ENCODE measurements at regions not wholly inside any gene's neighbourhood (a gene's known extent, or its start where the extent isn't known, plus 50 kb on each side); places are given as distances from the start of the nearest gene placed in this dataset.
"Not testable (repeated sequence)": the region's sequence is repeated elsewhere in the genome, so short reads cannot be mapped to it uniquely, and the experiment has no call there.

DNA sequence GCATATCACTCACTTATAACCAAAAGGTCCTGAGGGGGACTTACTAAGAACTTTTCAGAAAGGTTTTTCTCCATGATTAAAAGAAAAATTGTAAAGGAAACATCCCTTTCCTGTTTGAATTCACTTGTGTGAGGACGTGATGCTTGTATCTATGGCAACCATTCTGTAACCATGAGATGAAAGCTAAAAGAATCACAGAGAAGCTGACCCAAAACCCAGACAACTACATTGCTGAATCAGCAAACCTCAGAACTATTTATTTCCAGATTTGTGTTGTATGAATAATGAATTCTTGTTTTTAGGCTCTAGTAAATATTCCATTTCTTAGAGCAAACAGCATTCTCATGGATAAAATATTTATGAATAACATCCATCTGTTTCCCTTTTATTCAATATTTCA, 91.2 kb downstream of the RCHY1 start:
- no peak for DNase-seq
- intact Hi-C loops (cut with micrococcal nuclease): no loop called here
- H3K27ac ChIP-seq (replicated peaks): no peak overlapping the region
- TF ChIP-seq, protein P1, sequence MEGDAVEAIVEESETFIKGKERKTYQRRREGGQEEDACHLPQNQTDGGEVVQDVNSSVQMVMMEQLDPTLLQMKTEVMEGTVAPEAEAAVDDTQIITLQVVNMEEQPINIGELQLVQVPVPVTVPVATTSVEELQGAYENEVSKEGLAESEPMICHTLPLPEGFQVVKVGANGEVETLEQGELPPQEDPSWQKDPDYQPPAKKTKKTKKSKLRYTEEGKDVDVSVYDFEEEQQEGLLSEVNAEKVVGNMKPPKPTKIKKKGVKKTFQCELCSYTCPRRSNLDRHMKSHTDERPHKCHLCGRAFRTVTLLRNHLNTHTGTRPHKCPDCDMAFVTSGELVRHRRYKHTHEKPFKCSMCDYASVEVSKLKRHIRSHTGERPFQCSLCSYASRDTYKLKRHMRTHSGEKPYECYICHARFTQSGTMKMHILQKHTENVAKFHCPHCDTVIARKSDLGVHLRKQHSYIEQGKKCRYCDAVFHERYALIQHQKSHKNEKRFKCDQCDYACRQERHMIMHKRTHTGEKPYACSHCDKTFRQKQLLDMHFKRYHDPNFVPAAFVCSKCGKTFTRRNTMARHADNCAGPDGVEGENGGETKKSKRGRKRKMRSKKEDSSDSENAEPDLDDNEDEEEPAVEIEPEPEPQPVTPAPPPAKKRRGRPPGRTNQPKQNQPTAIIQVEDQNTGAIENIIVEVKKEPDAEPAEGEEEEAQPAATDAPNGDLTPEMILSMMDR (IDR thresholded peaks at IDR 0.05; ENCODE audit: borderline replicate concordance): no peak
- no peaks in the 10 kb centered on the region for H3K9me3 ChIP-seq (replicated peaks)
- no peaks in the 10 kb centered on the region for H3K36me3 ChIP-seq
- H3K4me3 ChIP-seq: no peak overlapping the region
- H3K27me3 ChIP-seq (ENCODE audit: low read depth): no peaks in the 10 kb centered on the region
- no peaks in the 10 kb centered on the region for H3K4me1 ChIP-seq

DNA sequence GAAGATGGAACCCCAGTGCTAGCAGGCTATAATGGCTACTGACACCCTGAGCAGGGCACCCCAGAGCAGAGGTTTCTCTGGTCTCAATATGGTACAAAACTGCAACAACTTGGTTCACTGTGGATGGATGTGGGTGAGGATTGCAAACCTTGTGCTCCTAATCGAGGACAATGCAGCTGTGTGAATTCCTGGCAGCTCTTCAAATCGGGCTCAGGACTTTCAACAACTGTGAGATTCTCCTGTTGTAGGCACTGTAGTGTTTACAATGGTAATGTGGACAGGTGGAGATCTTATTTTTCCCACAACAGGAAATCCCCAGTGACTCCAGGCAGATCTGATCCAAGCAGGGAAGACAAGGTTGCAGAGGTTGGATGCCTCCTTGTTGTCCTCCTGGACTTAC, 101.5 kb downstream of the RCHY1 start:
- no peak for DNase-seq
- no peaks in the 10 kb centered on the region for H3K36me3 ChIP-seq
- TF ChIP-seq, protein P1 (IDR thresholded peaks at IDR 0.05; ENCODE audit: borderline replicate concordance): no peak
- intact Hi-C loops (cut with micrococcal nuclease): no loop called here
- H3K4me1 ChIP-seq: no peaks in the 10 kb centered on the region
- H3K27me3 ChIP-seq (ENCODE audit: low read depth): no peaks in the 10 kb centered on the region
- H3K4me3 ChIP-seq: no peak overlapping the region
- peaks cover 32% of the 10 kb centered on the region for H3K9me3 ChIP-seq (replicated peaks)
- H3K27ac ChIP-seq (replicated peaks): no peak overlapping the region

DNA sequence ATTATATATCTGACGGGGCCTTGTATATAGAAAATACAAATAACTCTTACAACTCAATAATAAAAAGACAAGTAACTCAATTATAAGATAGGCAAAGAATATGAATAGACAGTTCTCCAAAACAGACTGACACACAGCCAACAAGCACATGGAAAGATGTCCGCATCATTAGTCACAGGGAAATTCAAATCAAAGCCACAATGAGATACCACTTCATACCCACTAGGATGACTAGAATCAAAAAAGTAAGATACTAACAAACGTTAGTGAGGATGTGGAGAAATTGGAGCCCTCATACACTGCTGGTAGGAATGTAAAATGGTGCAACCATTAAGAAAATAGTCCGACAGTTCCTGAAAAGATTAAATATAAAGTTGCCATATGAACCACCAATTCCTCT, 115.7 kb downstream of the RCHY1 start:
- Histone ChIP-seq H3K4me1 (no peaks in the 10 kb centered on the region), H3K27me3 (ENCODE audit: low read depth) (no peaks in the 10 kb centered on the region), H3K36me3 (no peaks in the 10 kb centered on the region), H3K9me3 (replicated peaks) (no peaks in the 10 kb centered on the region), H3K27ac (replicated peaks) (no peak overlapping the region), H3K4me3 (no peak overlapping the region)
- DNase-seq: no peak
- intact Hi-C loops (cut with micrococcal nuclease): no loop called here
- TF ChIP-seq, protein P1 (IDR thresholded peaks at IDR 0.05; ENCODE audit: borderline replicate concordance): no peak

DNA sequence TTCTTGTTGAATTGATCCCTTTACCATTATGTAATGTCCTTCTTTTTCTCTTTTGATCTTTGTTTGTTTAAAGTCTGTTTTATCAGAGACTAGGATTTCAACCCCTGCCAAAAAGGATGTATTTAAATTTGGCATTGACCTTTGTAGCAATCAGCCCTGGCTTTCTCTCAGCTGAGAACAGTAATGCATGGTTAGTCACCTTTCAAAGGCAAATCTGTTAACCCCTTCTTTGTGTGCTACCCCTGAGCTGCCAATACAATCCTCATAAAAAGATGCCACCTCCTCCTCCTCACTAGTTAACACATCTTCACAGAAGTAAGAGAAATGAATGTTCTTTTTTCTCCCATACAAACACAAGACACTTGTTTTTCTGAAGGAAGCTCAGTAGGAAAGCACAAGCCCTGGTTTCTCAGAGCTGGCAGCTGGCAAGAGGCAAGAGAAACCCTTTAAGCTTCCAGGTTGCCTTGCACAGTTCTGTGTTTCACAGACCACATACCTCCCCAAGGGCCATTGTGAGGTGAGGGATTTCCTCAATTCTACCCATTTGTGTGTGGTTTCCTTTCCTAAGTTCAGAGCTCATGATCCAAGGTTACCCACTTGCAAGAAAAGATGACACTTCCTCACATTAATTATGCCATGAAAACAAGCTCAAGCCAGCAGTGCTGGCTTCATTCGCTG, 122.6 kb downstream of the RCHY1 start:
- Histone ChIP-seq H3K36me3 (no peaks in the 10 kb centered on the region), H3K27ac (replicated peaks) (no peak overlapping the region), H3K4me3 (no peak overlapping the region), H3K27me3 (ENCODE audit: low read depth) (peaks cover 6% of the 10 kb centered on the region), H3K9me3 (replicated peaks) (peaks cover 6% of the 10 kb centered on the region), H3K4me1 (no peaks in the 10 kb centered on the region)
- DNase-seq: no peak
- intact Hi-C loops (cut with micrococcal nuclease): no loop called here
- TF ChIP-seq, protein P1 (IDR thresholded peaks at IDR 0.05; ENCODE audit: borderline replicate concordance): no peak

DNA sequence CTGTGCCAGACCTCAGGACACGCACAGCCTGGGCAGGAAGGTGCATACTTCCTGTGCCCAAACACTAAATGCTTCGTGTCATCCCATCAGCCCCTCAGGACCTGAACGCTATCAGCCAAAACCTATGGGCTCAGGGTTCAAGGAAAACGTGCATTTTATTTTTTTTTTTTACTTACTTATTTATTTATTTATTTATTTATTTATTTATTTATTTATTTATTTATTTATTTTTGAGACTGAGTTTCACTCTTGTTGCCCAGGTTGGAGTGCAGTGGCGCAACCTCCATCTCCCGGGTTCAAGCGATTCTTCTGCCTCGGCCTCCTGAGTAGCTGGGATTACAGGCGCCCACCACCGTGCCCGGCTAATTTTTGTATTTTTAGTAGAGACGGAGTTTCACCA, 127.8 kb downstream of the RCHY1 start:
- peaks cover 28% of the 10 kb centered on the region for H3K9me3 ChIP-seq (replicated peaks)
- H3K36me3 ChIP-seq; H3K4me1 ChIP-seq; DNase-seq; H3K27me3 ChIP-seq (ENCODE audit: low read depth); H3K4me3 ChIP-seq; H3K27ac ChIP-seq (replicated peaks); intact Hi-C loops (cut with micrococcal nuclease): not testable (repeated sequence)

DNA sequence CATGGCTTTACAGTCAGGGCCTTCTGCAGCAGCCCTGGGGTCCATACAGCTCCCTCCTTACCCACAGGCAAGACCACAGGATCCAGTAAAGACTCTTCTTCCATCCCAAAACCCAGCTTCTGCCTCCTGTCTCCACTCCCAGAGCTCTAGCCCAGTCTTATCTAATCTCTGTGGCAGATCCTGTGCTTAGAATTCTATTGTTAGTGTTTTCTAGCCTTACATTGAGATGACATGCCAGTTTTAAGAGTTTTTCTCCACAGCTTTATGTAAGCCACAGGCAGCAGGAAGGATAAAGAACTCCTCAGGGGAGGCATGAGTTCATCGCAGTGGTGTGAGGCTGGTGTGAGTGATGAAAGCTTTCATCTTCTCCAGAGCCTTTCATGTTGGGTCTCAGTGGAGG, 129.1 kb downstream of the RCHY1 start:
- no peaks in the 10 kb centered on the region for H3K27me3 ChIP-seq (ENCODE audit: low read depth)
- peaks cover 28% of the 10 kb centered on the region for H3K9me3 ChIP-seq (replicated peaks)
- no peak overlapping the region for H3K4me3 ChIP-seq
- H3K36me3 ChIP-seq: no peaks in the 10 kb centered on the region
- DNase-seq: no peak
- no peak overlapping the region for H3K27ac ChIP-seq (replicated peaks)
- H3K4me1 ChIP-seq: no peaks in the 10 kb centered on the region
- intact Hi-C loops (cut with micrococcal nuclease): no loop called here
- TF ChIP-seq, protein P1 (IDR thresholded peaks at IDR 0.05; ENCODE audit: borderline replicate concordance): no peak

Data from left ventricle myocardium inferior (tissue), 1 donor.